ENCODE measurements at regions not wholly inside any gene's neighbourhood (a gene's known extent, or its start where the extent isn't known, plus 50 kb on each side); places are given as distances from the start of the nearest gene placed in this dataset.

DNA sequence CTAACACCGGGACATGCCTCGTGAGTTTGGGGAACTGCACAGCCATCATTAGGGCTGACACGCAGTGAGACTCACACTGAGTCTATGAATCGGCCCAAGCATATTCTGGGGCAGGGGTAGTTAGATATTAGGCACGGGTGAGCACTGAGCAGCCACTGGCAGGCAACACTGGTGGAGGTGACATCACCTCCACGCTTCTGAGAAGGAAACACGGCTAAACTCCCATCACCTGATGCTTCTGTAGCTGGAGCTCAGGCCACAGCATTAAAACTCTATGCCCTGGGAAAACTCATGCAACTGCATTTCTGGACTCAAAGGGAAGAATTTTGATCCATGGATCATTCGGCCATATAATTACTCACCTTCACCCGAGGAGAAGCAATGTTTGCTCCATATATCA is 100.8 kb upstream of the OTUD4 start (continued):
- TF ChIP-seq, protein P1, sequence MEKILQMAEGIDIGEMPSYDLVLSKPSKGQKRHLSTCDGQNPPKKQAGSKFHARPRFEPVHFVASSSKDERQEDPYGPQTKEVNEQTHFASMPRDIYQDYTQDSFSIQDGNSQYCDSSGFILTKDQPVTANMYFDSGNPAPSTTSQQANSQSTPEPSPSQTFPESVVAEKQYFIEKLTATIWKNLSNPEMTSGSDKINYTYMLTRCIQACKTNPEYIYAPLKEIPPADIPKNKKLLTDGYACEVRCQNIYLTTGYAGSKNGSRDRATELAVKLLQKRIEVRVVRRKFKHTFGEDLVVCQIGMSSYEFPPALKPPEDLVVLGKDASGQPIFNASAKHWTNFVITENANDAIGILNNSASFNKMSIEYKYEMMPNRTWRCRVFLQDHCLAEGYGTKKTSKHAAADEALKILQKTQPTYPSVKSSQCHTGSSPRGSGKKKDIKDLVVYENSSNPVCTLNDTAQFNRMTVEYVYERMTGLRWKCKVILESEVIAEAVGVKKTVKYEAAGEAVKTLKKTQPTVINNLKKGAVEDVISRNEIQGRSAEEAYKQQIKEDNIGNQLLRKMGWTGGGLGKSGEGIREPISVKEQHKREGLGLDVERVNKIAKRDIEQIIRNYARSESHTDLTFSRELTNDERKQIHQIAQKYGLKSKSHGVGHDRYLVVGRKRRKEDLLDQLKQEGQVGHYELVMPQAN (conservative IDR thresholded peaks at IDR 0.05) = no peak
- TF ChIP-seq PAX5 (IDR thresholded peaks at IDR 0.05; ENCODE audit: borderline replicate concordance, low read depth, low read length) (no peak), SMARCA5 (IDR thresholded peaks at IDR 0.05) (no peak), MTA2 (IDR thresholded peaks at IDR 0.05; ENCODE audit: low read depth) (no peak), PML (IDR thresholded peaks at IDR 0.05; ENCODE audit: low read length) (no peak), MXI1 (IDR thresholded peaks at IDR 0.05; ENCODE audit: low read depth, low read length) (no peak), DPF2 (IDR thresholded peaks at IDR 0.05) (no peak)

DNA sequence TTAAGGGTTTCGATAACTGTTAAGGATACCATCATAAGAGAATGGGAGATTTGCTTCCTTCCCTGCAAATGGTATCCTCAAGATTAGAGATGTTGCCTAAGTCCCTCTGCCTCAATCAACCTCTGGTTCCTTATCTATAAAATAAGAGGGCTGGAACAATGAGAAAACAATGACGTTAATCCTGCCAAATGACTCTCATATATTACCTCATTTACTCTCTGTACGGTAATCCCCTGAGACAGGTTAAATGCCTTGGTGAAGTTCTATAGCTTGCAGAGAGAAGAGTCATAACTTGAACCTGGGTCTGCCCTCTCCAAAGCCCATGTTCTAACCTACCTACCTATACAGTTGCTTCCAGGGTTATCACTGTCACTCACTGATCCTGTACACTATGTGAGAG is 100.2 kb upstream of the OTUD4 start:
- Histone ChIP-seq H3K27ac (ENCODE audit: control insufficient read depth, insufficient read depth) (no peak overlapping the region), H3K36me3 (ENCODE audit: control insufficient read depth in 2 of 2, insufficient read depth in 2 of 2, low read length in 1 of 2) (no peaks in the 10 kb centered on the region), H2AFZ (ENCODE audit: control insufficient read depth, low read depth, low read length) (no peak overlapping the region), H3K27me3 (replicated peaks in 1 of 2; ENCODE audit: control insufficient read depth in 2 of 2, insufficient read depth in 2 of 2, low read length in 1 of 2) (no peaks in the 10 kb centered on the region), H3K79me2 (ENCODE audit: control insufficient read depth, insufficient read depth, low read length) (no peaks in the 10 kb centered on the region), H3K4me2 (ENCODE audit: control insufficient read depth, insufficient read depth) (no peak overlapping the region), H3K4me3 (no peak overlapping the region), H3K9ac (ENCODE audit: control insufficient read depth, insufficient read depth, low read length) (no peak overlapping the region), H4K20me1 (ENCODE audit: control insufficient read depth, insufficient read depth) (no peaks in the 10 kb centered on the region), H3K4me1 (ENCODE audit: control insufficient read depth, insufficient read depth, low read length) (no peaks in the 10 kb centered on the region), H3K9me3 (replicated peaks; ENCODE audit: control insufficient read depth, insufficient read depth, low read length) (no peaks in the 10 kb centered on the region)
- POLR2A ChIA-PET = no interaction called here
- in situ Hi-C loops (cut with MboI) = no loop called here
- ATAC-seq = peak; percentile 48
- intact Hi-C loops (cut with micrococcal nuclease; ENCODE audit: unreplicated experiment) = no loop called here
- SMC1A ChIA-PET (ENCODE audit: uncharacterized antibody, unreplicated experiment) = interaction anchor here (0.8 to 2.0 kb wide), 4 partner anchors 12 to 35 kb away, joined by 3 to 4 read pairs (median 4); no protein-coding TSS in a partner anchor
- BruUV-seq (replicated peaks) = no TSS peak
- no peak for DNase-seq (ENCODE audit: low read depth, low spot score)
- RAD21 ChIA-PET (ENCODE audit: unreplicated experiment) = no interaction called here
- FAIRE-seq = no peak
- WGBS (ENCODE audit: insufficient coverage, insufficient replicate concordance, low lambda C conversion rate, missing lambda C conversion rate) = 85% methylated on average over 3 of the region's 3 CpGs
- CTCF ChIA-PET = interaction anchor here (0.9 kb wide), 1 partner anchor 43 kb away, joined by 3 read pairs; no protein-coding TSS in a partner anchor
- TF ChIP-seq HDAC6 (IDR thresholded peaks at IDR 0.05; ENCODE audit: unreplicated experiment) (no peak), BRCA1 (IDR thresholded peaks at IDR 0.05; ENCODE audit: low read depth, low read length) (no peak), IRF4 (IDR thresholded peaks at IDR 0.05; ENCODE audit: low read depth, low read length) (no peak), CBX3 (IDR thresholded peaks at IDR 0.05; ENCODE audit: borderline replicate concordance, low read depth) (no peak), ATF7 (IDR thresholded peaks at IDR 0.05; ENCODE audit: low read depth) (no peak), JUNB (IDR thresholded peaks at IDR 0.05) (peak; percentile 71), CREM (IDR thresholded peaks at IDR 0.05; ENCODE audit: low read depth) (peak; percentile 72), CREB1 (IDR thresholded peaks at IDR 0.05; ENCODE audit: low read depth) (peak; percentile 85; the same call in 1 of the 2 replicates), RCOR1 (conservative IDR thresholded peaks at IDR 0.05; ENCODE audit: low read depth, low read length) (no peak), TCF3 (IDR thresholded peaks at IDR 0.05; ENCODE audit: borderline replicate concordance, insufficient read depth, low read depth, low read length) (no peak), SP1 (IDR thresholded peaks at IDR 0.05; ENCODE audit: low read depth, low read length) (no peak)
- TF ChIP-seq, protein P2, sequence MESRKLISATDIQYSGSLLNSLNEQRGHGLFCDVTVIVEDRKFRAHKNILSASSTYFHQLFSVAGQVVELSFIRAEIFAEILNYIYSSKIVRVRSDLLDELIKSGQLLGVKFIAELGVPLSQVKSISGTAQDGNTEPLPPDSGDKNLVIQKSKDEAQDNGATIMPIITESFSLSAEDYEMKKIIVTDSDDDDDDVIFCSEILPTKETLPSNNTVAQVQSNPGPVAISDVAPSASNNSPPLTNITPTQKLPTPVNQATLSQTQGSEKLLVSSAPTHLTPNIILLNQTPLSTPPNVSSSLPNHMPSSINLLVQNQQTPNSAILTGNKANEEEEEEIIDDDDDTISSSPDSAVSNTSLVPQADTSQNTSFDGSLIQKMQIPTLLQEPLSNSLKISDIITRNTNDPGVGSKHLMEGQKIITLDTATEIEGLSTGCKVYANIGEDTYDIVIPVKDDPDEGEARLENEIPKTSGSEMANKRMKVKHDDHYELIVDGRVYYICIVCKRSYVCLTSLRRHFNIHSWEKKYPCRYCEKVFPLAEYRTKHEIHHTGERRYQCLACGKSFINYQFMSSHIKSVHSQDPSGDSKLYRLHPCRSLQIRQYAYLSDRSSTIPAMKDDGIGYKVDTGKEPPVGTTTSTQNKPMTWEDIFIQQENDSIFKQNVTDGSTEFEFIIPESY (IDR thresholded peaks at IDR 0.05) = no peak
- TF ChIP-seq, protein P3, sequence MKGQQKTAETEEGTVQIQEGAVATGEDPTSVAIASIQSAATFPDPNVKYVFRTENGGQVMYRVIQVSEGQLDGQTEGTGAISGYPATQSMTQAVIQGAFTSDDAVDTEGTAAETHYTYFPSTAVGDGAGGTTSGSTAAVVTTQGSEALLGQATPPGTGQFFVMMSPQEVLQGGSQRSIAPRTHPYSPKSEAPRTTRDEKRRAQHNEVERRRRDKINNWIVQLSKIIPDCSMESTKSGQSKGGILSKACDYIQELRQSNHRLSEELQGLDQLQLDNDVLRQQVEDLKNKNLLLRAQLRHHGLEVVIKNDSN (IDR thresholded peaks at IDR 0.05; ENCODE audit: borderline replicate concordance, extremely low read length, insufficient read depth, low read depth, low read length) = no peak
- TF ChIP-seq, protein P4, sequence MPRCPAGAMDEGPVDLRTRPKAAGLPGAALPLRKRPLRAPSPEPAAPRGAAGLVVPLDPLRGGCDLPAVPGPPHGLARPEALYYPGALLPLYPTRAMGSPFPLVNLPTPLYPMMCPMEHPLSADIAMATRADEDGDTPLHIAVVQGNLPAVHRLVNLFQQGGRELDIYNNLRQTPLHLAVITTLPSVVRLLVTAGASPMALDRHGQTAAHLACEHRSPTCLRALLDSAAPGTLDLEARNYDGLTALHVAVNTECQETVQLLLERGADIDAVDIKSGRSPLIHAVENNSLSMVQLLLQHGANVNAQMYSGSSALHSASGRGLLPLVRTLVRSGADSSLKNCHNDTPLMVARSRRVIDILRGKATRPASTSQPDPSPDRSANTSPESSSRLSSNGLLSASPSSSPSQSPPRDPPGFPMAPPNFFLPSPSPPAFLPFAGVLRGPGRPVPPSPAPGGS (IDR thresholded peaks at IDR 0.05; ENCODE audit: borderline replicate concordance, insufficient read depth, low read depth, low read length, poor library complexity, severe bottlenecking) = no peak

Data from GM12878 (cell line).